A673 (cell line): ENCODE measurements at regions not wholly inside any gene's neighbourhood (a gene's known extent, or its start where the extent isn't known, plus 50 kb on each side); places are given as distances from the start of the nearest gene placed in this dataset.

Source experiments
- CTCF ChIP-seq: fragments of 300-800, 200-600 bp; sonication (generic); conservative IDR thresholded peaks from 2 replicates; pipeline ENCODE4 v1.5.1; 2017; ENCODE audit warnings: low read depth, mild to moderate bottlenecking, antibody characterized with exemption, low read length, moderate library complexity, mixed read lengths
- EZH2 ChIP-seq: fragments of 200-600 bp; sonication (generic); IDR thresholded peaks from 2 replicates; pipeline ENCODE4 v1.6.1; 2017; ENCODE audit warnings: borderline replicate concordance, low read depth, mild to moderate bottlenecking, mixed read lengths, antibody characterized with exemption, low read length; ENCODE audit not compliant: poor library complexity, severe bottlenecking

GRCh38 chr12:124087266-124088051, 114.4 kb downstream of the ZNF664 start:
- no peak for TF ChIP-seq CTCF
- TF ChIP-seq EZH2 = no peak
